PC-9 (cell line): ENCODE measurements at regions not wholly inside any gene's neighbourhood (a gene's known extent, or its start where the extent isn't known, plus 50 kb on each side); places are given as distances from the start of the nearest gene placed in this dataset.

ENCODE experiments used
- BruUV-seq: library from RNA; stranded (reverse); fragments of 400-500 nt; replicated peaks from 2 replicates; lab custom pipeline; 2021; lab: Mats Ljungman, UMichigan
- CTCF ChIA-PET: fragments of 300-600 bp; sonication (Branson Sonifier 250); formaldehyde crosslinking; loops from one replicate; lab custom pipeline; 2022; ENCODE audit warnings: antibody characterized with exemption; lab: Charles Lee
- POLR2A ChIA-PET: fragments of 300-600 bp; sonication (Branson Sonifier 250); formaldehyde crosslinking; loops from one replicate; lab custom pipeline; 2022; ENCODE audit warnings: antibody characterized with exemption; ENCODE audit not compliant: unreplicated experiment; lab: Charles Lee
- DNase-seq, 2 experiments: peaks; one replicate each; pipeline versions ENCODE4 v3.0.0 to v3.0.0-alpha.2; 2015 to 2022; ENCODE audit warnings: mixed read lengths in 1 of 2
- H2AFZ ChIP-seq: fragments of 200-600 bp; sonication (generic); 2 replicates; pipeline ENCODE4 v1.8.1; 2017; ENCODE audit warnings: antibody characterized with exemption
- H3F3A ChIP-seq: fragments of 200-600 bp; sonication (generic); 2 replicates; pipeline ENCODE4 v1.8.1; 2017; ENCODE audit warnings: antibody characterized with exemption, mild to moderate bottlenecking, low read depth; ENCODE audit not compliant: insufficient read depth
- H3K27ac ChIP-seq: fragments of 200-600 bp; sonication (generic); 2 replicates; pipeline ENCODE4 v1.6.1; 2016; ENCODE audit warnings: mixed run types
- H3K27me3 ChIP-seq: fragments of 200-600 bp; sonication (generic); 2 replicates; pipeline ENCODE4 v1.6.1; 2016; ENCODE audit warnings: low read depth, mixed run types; ENCODE audit not compliant: insufficient read depth
- H3K36me3 ChIP-seq: fragments of 200-600 bp; sonication (generic); 2 replicates; pipeline ENCODE4 v1.6.1; 2016; ENCODE audit warnings: low read depth, mixed run types
- H3K4me1 ChIP-seq: fragments of 200-600 bp; sonication (generic); replicated peaks from 2 replicates; pipeline ENCODE4 v1.6.1; 2016; ENCODE audit warnings: mixed run types; ENCODE audit not compliant: insufficient read depth
- H3K4me2 ChIP-seq: fragments of 200-600 bp; sonication (generic); 2 replicates; pipeline ENCODE4 v1.6.1; 2017; ENCODE audit warnings: mixed run types
- H3K4me3 ChIP-seq: fragments of 200-600 bp; sonication (generic); 2 replicates; pipeline ENCODE4 v1.6.1; 2016; ENCODE audit warnings: mixed run types
- H3K79me2 ChIP-seq: fragments of 200-600 bp; sonication (generic); 2 replicates; pipeline ENCODE4 v1.6.1; 2017; ENCODE audit warnings: low read depth, mixed run types
- H3K9me2 ChIP-seq: fragments of 200-600 bp; sonication (generic); 2 replicates; pipeline ENCODE4 v1.8.1; 2017; ENCODE audit warnings: mild to moderate bottlenecking; ENCODE audit not compliant: insufficient read depth
- H3K9me3 ChIP-seq: fragments of 200-600 bp; sonication (generic); 2 replicates; pipeline ENCODE4 v1.8.1; 2016; ENCODE audit warnings: low read depth; ENCODE audit not compliant: insufficient read depth
- H4K20me1 ChIP-seq: fragments of 200-600 bp; sonication (generic); 2 replicates; pipeline ENCODE4 v1.8.1; 2017; ENCODE audit not compliant: insufficient read depth
- EZH2 ChIP-seq: fragments of 200-600 bp; sonication (generic); IDR thresholded peaks from 2 replicates; pipeline ENCODE4 v1.8.0; 2017; ENCODE audit warnings: antibody characterized with exemption, low read depth
- intact Hi-C: fragments of 100-400 bp; cut with micrococcal nuclease; formaldehyde crosslinking; loops from one replicate; pipeline ENCODE4 v1.10.0; 2022; ENCODE audit not compliant: unreplicated experiment
- TF ChIP-seq, protein P1 (sequence below): fragments of 200-600 bp; sonication (generic); conservative IDR thresholded peaks from 2 replicates; pipeline ENCODE4 v1.6.1; 2017; ENCODE audit warnings: mixed run types, antibody characterized with exemption, mild to moderate bottlenecking, moderate library complexity

DNA sequence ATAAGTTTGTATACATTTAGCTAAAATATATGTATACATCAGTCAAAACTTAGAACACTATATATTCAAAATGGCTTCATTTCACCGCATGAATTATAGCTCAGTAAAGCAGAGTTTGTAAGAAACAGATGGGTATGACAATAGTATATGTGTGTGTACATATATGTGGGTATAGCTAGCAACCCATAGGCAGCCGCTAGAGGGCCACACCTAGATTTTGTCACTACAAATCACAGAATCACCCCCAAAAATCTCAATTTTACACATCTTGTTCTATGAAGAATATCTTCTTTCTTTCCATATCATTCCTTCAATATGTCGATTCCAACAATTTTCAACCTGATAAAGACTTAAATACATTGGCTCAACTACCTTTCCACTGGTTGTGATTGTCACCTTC lies 357.8 kb upstream of the CCNG1 start:
- no peaks in the 10 kb centered on the region for H3K27me3 ChIP-seq
- H3K9me3 ChIP-seq: no peaks in the 10 kb centered on the region
- no peaks in the 10 kb centered on the region for H3F3A ChIP-seq
- no peaks in the 10 kb centered on the region for H3K36me3 ChIP-seq
- H3K79me2 ChIP-seq: no peaks in the 10 kb centered on the region
- TF ChIP-seq EZH2: no peak
- TF ChIP-seq, protein P1, sequence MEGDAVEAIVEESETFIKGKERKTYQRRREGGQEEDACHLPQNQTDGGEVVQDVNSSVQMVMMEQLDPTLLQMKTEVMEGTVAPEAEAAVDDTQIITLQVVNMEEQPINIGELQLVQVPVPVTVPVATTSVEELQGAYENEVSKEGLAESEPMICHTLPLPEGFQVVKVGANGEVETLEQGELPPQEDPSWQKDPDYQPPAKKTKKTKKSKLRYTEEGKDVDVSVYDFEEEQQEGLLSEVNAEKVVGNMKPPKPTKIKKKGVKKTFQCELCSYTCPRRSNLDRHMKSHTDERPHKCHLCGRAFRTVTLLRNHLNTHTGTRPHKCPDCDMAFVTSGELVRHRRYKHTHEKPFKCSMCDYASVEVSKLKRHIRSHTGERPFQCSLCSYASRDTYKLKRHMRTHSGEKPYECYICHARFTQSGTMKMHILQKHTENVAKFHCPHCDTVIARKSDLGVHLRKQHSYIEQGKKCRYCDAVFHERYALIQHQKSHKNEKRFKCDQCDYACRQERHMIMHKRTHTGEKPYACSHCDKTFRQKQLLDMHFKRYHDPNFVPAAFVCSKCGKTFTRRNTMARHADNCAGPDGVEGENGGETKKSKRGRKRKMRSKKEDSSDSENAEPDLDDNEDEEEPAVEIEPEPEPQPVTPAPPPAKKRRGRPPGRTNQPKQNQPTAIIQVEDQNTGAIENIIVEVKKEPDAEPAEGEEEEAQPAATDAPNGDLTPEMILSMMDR: peak; percentile 60; the same call in 1 of the 2 replicates
- no TSS peak for BruUV-seq
- no peaks in the 10 kb centered on the region for H4K20me1 ChIP-seq
- no peak overlapping the region for H3K27ac ChIP-seq
- H3K4me3 ChIP-seq: no peak overlapping the region
- H3K4me1 ChIP-seq: no peaks in the 10 kb centered on the region
- no peak overlapping the region for H2AFZ ChIP-seq
- ChIA-PET CTCF (interaction anchor here (0.6 kb wide), 1 partner anchor 102 kb away, joined by 4 read pairs; no protein-coding TSS in a partner anchor), POLR2A (no interaction called here)
- intact Hi-C loops: loop anchor here (2.0 kb wide), 1 partner anchor 267 kb away; no protein-coding TSS in a partner anchor
- no peak overlapping the region for H3K4me2 ChIP-seq
- DNase-seq: no peak
- H3K9me2 ChIP-seq: no peaks in the 10 kb centered on the region

DNA sequence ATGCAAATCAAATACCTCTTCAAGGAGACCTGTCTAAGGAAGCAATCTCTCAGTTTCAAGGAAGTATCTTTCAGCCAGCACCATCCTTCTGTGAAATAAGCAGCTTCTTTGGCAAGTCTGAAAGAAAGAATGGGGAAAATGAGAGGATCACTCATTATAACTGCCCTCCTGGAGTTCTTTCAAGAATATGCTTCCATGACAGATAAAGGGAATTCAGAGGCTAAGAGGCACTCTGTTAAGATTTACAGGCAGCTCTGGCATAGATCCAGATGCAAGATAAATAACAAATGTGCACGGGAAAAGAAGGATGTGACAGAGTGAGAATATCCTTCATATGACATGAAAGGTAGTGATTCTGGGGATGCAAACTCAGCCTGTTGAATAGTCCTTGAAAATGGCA lies 348.2 kb upstream of the CCNG1 start:
- no peaks in the 10 kb centered on the region for H3K9me2 ChIP-seq
- H3K27ac ChIP-seq: no peak overlapping the region
- ChIA-PET CTCF (no interaction called here), POLR2A (no interaction called here)
- H3K36me3 ChIP-seq: no peaks in the 10 kb centered on the region
- no peak overlapping the region for H2AFZ ChIP-seq
- no peaks in the 10 kb centered on the region for H3K9me3 ChIP-seq
- H3K27me3 ChIP-seq: no peaks in the 10 kb centered on the region
- no peak for DNase-seq
- H3F3A ChIP-seq: no peaks in the 10 kb centered on the region
- H3K4me3 ChIP-seq: no peak overlapping the region
- no peak overlapping the region for H3K4me2 ChIP-seq
- no TSS peak for BruUV-seq
- intact Hi-C loops: no loop called here
- no peaks in the 10 kb centered on the region for H3K79me2 ChIP-seq
- TF ChIP-seq, protein P1: no peak
- TF ChIP-seq EZH2: no peak
- no peaks in the 10 kb centered on the region for H3K4me1 ChIP-seq
- no peaks in the 10 kb centered on the region for H4K20me1 ChIP-seq

DNA sequence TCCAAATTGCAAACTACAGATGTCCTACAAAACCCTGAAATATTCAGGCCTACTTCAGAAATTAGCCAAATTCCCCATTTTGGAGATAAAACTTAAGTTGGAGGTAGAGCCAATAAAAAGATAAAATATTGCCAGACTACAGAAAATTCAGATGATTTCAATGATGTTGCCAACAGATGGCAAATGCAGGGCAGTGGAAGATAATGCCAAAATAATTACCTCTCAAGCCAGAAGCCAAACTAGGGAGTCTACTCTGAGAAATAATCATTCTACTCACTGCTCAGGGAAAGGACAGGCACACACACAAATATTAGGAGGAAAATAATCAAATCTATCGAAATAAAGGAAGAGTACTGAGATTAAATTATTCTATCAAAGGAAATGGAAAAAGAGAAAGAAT lies 347.5 kb upstream of the CCNG1 start:
- H3K4me2 ChIP-seq: no peak overlapping the region
- H3K36me3 ChIP-seq: no peaks in the 10 kb centered on the region
- ChIA-PET POLR2A (no interaction called here), CTCF (no interaction called here)
- no peaks in the 10 kb centered on the region for H3K4me1 ChIP-seq
- H3K4me3 ChIP-seq: no peak overlapping the region
- H3K27ac ChIP-seq: no peak overlapping the region
- H3K9me2 ChIP-seq: no peaks in the 10 kb centered on the region
- no TSS peak for BruUV-seq
- DNase-seq: no peak
- no peak overlapping the region for H2AFZ ChIP-seq
- intact Hi-C loops: no loop called here
- H3K79me2 ChIP-seq: no peaks in the 10 kb centered on the region
- no peaks in the 10 kb centered on the region for H3K27me3 ChIP-seq
- no peaks in the 10 kb centered on the region for H4K20me1 ChIP-seq
- no peaks in the 10 kb centered on the region for H3K9me3 ChIP-seq
- TF ChIP-seq, protein P1: no peak
- no peak for TF ChIP-seq EZH2
- no peaks in the 10 kb centered on the region for H3F3A ChIP-seq
